H1 (cell line): ENCODE measurements at regions not wholly inside any gene's neighbourhood (a gene's known extent, or its start where the extent isn't known, plus 50 kb on each side); places are given as distances from the start of the nearest gene placed in this dataset.

Experiments
- CTCF ChIA-PET: fragments of 300-600 bp; sonication (Branson Sonifier 250); formaldehyde crosslinking; loops from one replicate; lab custom pipeline; 2021; ENCODE audit not compliant: partially characterized antibody; lab: Charles Lee
- POLR2A ChIA-PET: fragments of 300-600 bp; sonication (Branson Sonifier 250); formaldehyde crosslinking; loops from one replicate; lab custom pipeline; 2021; ENCODE audit warnings: inconsistent platforms; ENCODE audit not compliant: partially characterized antibody; lab: Charles Lee
- DNase-seq, 2 experiments: peaks; one replicate each; pipeline versions ENCODE4 v3.0.0 to v3.0.0-alpha.2; 2010 to 2022; ENCODE audit warnings: low spot score in 2 of 2, low read depth in 1 of 2, mixed read lengths in 1 of 2
- FAIRE-seq: peaks from 2 replicates; lab custom pipeline; 2011; peaks lifted over from hg19 to GRCh38; lab: Jason Lieb, UNC
- H2AFZ ChIP-seq: 2 replicates; pipeline ENCODE4 v1.8.1; 2012; ENCODE audit warnings: low read length, inconsistent platforms
- H2AK5ac ChIP-seq: 2 replicates; pipeline ENCODE4 v1.6.1; 2013; ENCODE audit warnings: low read depth, low read length
- H2BK120ac ChIP-seq: replicated peaks from 2 replicates; pipeline ENCODE3; 2013; ENCODE audit warnings: low read depth, low read length, inconsistent platforms
- H2BK12ac ChIP-seq: 2 replicates; pipeline ENCODE4 v1.6.1; 2013; ENCODE audit warnings: low read depth, low read length
- H2BK15ac ChIP-seq: 2 replicates; pipeline ENCODE4 v1.6.1; 2013; ENCODE audit warnings: low read length
- H2BK20ac ChIP-seq: 2 replicates; pipeline ENCODE4 v1.6.1; 2013; ENCODE audit warnings: low read length
- H2BK5ac ChIP-seq: 2 replicates; pipeline ENCODE4 v1.6.1; 2013; ENCODE audit warnings: low read depth, low read length
- H3K14ac ChIP-seq: 2 replicates; pipeline ENCODE4 v1.6.1; 2013; ENCODE audit warnings: inconsistent platforms; ENCODE audit not compliant: insufficient read length
- H3K18ac ChIP-seq: 2 replicates; pipeline ENCODE4 v1.6.1; 2013; ENCODE audit warnings: low read length; ENCODE audit errors: extremely low read depth
- H3K23ac ChIP-seq: 2 replicates; pipeline ENCODE4 v1.6.1; 2013; ENCODE audit warnings: inconsistent platforms; ENCODE audit not compliant: insufficient read length
- H3K23me2 ChIP-seq: 2 replicates; pipeline ENCODE4 v1.6.1; 2013; ENCODE audit warnings: low read depth, low read length
- H3K27ac ChIP-seq: 2 replicates; pipeline ENCODE4 v1.6.1; 2011; ENCODE audit warnings: low read depth, low read length, inconsistent platforms
- H3K27me3 ChIP-seq, 4 experiments: replicated peaks in 1 of 4; 1 replicate in 1 of 4; 2 replicates in 3 of 4; pipeline versions ENCODE4 v1.6.1 to v1.8.1; 2011 to 2013; ENCODE audit warnings: low read length in 3 of 4, mild to moderate bottlenecking in 3 of 4, inconsistent platforms in 2 of 4, mixed read lengths in 2 of 4, moderate library complexity in 1 of 4; ENCODE audit not compliant: control insufficient read depth in 3 of 4, insufficient read depth in 3 of 4; ENCODE audit errors: extremely low read depth in 1 of 4
- H3K36me3 ChIP-seq, 4 experiments: 2 replicates each; pipeline versions ENCODE4 v1.6.1 to v1.8.1; 2011 to 2013; ENCODE audit warnings: mild to moderate bottlenecking in 4 of 4, low read length in 3 of 4, moderate library complexity in 2 of 4, control low read depth in 1 of 4, inconsistent platforms in 1 of 4; ENCODE audit not compliant: insufficient read depth in 4 of 4, control insufficient read depth in 2 of 4
- H3K4ac ChIP-seq: replicated peaks from 2 replicates; pipeline ENCODE3; 2013; ENCODE audit warnings: low read length, low read depth, mixed read lengths, inconsistent platforms; ENCODE audit not compliant: insufficient read length
- H3K4me1 ChIP-seq, 4 experiments: replicated peaks in 1 of 4; 1 replicate in 1 of 4; 2 replicates in 3 of 4; pipeline versions ENCODE4 v1.6.1 to v1.8.1; 2011 to 2013; ENCODE audit warnings: low read length in 3 of 4, inconsistent platforms in 2 of 4, mixed read lengths in 1 of 4; ENCODE audit not compliant: insufficient read depth in 4 of 4, control insufficient read depth in 3 of 4
- H3K4me2 ChIP-seq, 2 experiments: 2 replicates each; pipeline versions ENCODE4 v1.6.1 to v1.8.1; 2011 to 2013; ENCODE audit warnings: low read depth in 2 of 2, low read length in 2 of 2, control low read depth in 1 of 2, inconsistent platforms in 1 of 2, mild to moderate bottlenecking in 1 of 2; ENCODE audit not compliant: insufficient read depth in 1 of 2
- H3K4me3 ChIP-seq, 4 experiments: fragments of 200-600, 300-600 bp in 1 of 4; sonication (generic), shearing (Covaris generic), sonication (Bioruptor Twin) in 1 of 4; 2 replicates each; pipeline versions ENCODE4 v1.5.1 to v1.8.1; 2011 to 2016; ENCODE audit warnings: low read length in 4 of 4, low read depth in 3 of 4, control low read depth in 2 of 4, inconsistent platforms in 2 of 4, mild to moderate bottlenecking in 2 of 4, mixed read lengths in 1 of 4, moderate library complexity in 1 of 4; ENCODE audit not compliant: insufficient read depth in 2 of 4; ENCODE audit errors: extremely low read depth in 1 of 4
- H3K56ac ChIP-seq: replicated peaks from 2 replicates; pipeline ENCODE3; 2013; ENCODE audit warnings: low read depth, mild to moderate bottlenecking, mixed read lengths, low read length, inconsistent platforms; ENCODE audit not compliant: insufficient read length
- H3K79me1 ChIP-seq: 2 replicates; pipeline ENCODE4 v1.6.1; 2013; ENCODE audit warnings: low read depth, low read length, control low read depth
- H3K79me2 ChIP-seq, 2 experiments: 2 replicates each; pipeline versions ENCODE4 v1.6.1 to v1.8.1; 2012 to 2013; ENCODE audit warnings: low read length in 2 of 2, mild to moderate bottlenecking in 2 of 2, inconsistent platforms in 1 of 2; ENCODE audit not compliant: insufficient read depth in 2 of 2, control insufficient read depth in 1 of 2
- H3K9ac ChIP-seq, 4 experiments: replicated peaks in 1 of 4; 1 replicate in 1 of 4; 2 replicates in 3 of 4; pipeline versions ENCODE4 v1.6.1 to v1.8.1; 2011 to 2013; ENCODE audit warnings: low read depth in 3 of 4, low read length in 3 of 4, control low read depth in 2 of 4, mild to moderate bottlenecking in 2 of 4, moderate library complexity in 2 of 4, inconsistent platforms in 1 of 4; ENCODE audit errors: extremely low read depth in 1 of 4
- H3K9me3 ChIP-seq, 2 experiments: 2 replicates each; pipeline versions ENCODE4 v1.6.1 to v1.8.1; 2012 to 2013; ENCODE audit warnings: mild to moderate bottlenecking in 2 of 2, moderate library complexity in 2 of 2, control low read depth in 1 of 2, inconsistent platforms in 1 of 2, low read depth in 1 of 2, low read length in 1 of 2, mixed read lengths in 1 of 2; ENCODE audit not compliant: insufficient read depth in 2 of 2
- H4K20me1 ChIP-seq, 2 experiments: replicated peaks in 1 of 2; 2 replicates each; pipeline versions ENCODE3 to v1.8.1; 2011 to 2013; ENCODE audit warnings: inconsistent platforms in 2 of 2, low read length in 2 of 2, mild to moderate bottlenecking in 1 of 2; ENCODE audit not compliant: insufficient read depth in 2 of 2, control insufficient read depth in 1 of 2
- H4K5ac ChIP-seq: 2 replicates; pipeline ENCODE4 v1.6.1; 2013; ENCODE audit warnings: low read length, low read depth, mixed read lengths, inconsistent platforms; ENCODE audit not compliant: insufficient read length
- H4K8ac ChIP-seq: 2 replicates; pipeline ENCODE4 v1.8.0; 2013; ENCODE audit warnings: mild to moderate bottlenecking, moderate library complexity, low read length, inconsistent platforms; ENCODE audit not compliant: insufficient read depth; ENCODE audit errors: extremely low read depth
- H4K91ac ChIP-seq: replicated peaks from 2 replicates; pipeline ENCODE3; 2013; ENCODE audit warnings: low read length, mixed read lengths, inconsistent platforms; ENCODE audit not compliant: insufficient read length
- CBX8 ChIP-seq: fragments of 300-800, 300-1000 bp; sonication (generic); IDR thresholded peaks from 2 replicates; pipeline ENCODE4 v1.7.1; 2016; ENCODE audit warnings: low read depth, low read length, borderline replicate concordance
- EZH2 ChIP-seq: fragments of 200-600 bp; sonication (generic); IDR thresholded peaks from 2 replicates; pipeline ENCODE4 v1.7.1; 2012; ENCODE audit warnings: low read depth, mild to moderate bottlenecking, moderate library complexity, low read length, inconsistent platforms; ENCODE audit not compliant: severe bottlenecking
- NRF1 ChIP-seq: IDR thresholded peaks from 2 replicates; pipeline ENCODE4 v1.6.1; 2011; ENCODE audit warnings: mild to moderate bottlenecking, low read depth, low read length, improper control_type of control experiment
- POLR2AphosphoS5 ChIP-seq: IDR thresholded peaks from 2 replicates; pipeline ENCODE4 v1.6.1; 2011; ENCODE audit warnings: low read depth, low read length
- RNF2 ChIP-seq: fragments of 200-900, 300-1000 bp; sonication (generic); IDR thresholded peaks from 2 replicates; pipeline ENCODE4 v1.7.1; 2016; ENCODE audit warnings: borderline replicate concordance, low read depth, mild to moderate bottlenecking, antibody characterized with exemption, low read length; ENCODE audit not compliant: poor library complexity, severe bottlenecking; ENCODE audit errors: missing control alignments
- SIN3A ChIP-seq, 2 experiments: IDR thresholded peaks in 1 of 2; conservative IDR thresholded peaks in 1 of 2; 2 replicates each; pipeline ENCODE4 v1.6.1; 2011 to 2012; ENCODE audit warnings: low read length in 2 of 2, improper control_type of control experiment in 1 of 2, low read depth in 1 of 2, mild to moderate bottlenecking in 1 of 2
- SIRT6 ChIP-seq: IDR thresholded peaks from one replicate; pipeline ENCODE4 v1.7.1; 2012; ENCODE audit warnings: low read length, inconsistent platforms
- TAF1 ChIP-seq: IDR thresholded peaks from 2 replicates; pipeline ENCODE4 v1.6.1; 2011; ENCODE audit warnings: mild to moderate bottlenecking, low read depth, low read length
- TAF7 ChIP-seq: optimal IDR thresholded peaks from 2 replicates; pipeline ENCODE3; 2011; ENCODE audit warnings: low read depth, mild to moderate bottlenecking, inconsistent platforms, low read length, moderate library complexity, borderline replicate concordance
- TBP ChIP-seq: IDR thresholded peaks from 2 replicates; pipeline ENCODE4 v1.6.1; 2011; ENCODE audit warnings: low read depth, low read length, improper control_type of control experiment
- TCF12 ChIP-seq: IDR thresholded peaks from 2 replicates; pipeline ENCODE4 v1.6.1; 2011; ENCODE audit warnings: low read depth, mild to moderate bottlenecking, low read length
- WGBS, 2 experiments: shearing (Covaris generic) in 1 of 2; methylation state at CpG; one replicate each; pipeline versions ENCODE4 v1.1.6 to v1.1.7; 2013 to 2015; ENCODE audit warnings: low lambda C conversion rate in 2 of 2, mixed read lengths in 2 of 2, inconsistent platforms in 1 of 2, low coverage in 1 of 2, missing lambda C conversion rate in 1 of 2; ENCODE audit not compliant: insufficient replicate concordance in 2 of 2, insufficient coverage in 1 of 2, insufficient read length in 1 of 2; ENCODE audit errors: extremely low coverage in 1 of 2, missing lambda C conversion rate in 1 of 2; 5-methylcytosine and 5-hydroxymethylcytosine counted together

DNA sequence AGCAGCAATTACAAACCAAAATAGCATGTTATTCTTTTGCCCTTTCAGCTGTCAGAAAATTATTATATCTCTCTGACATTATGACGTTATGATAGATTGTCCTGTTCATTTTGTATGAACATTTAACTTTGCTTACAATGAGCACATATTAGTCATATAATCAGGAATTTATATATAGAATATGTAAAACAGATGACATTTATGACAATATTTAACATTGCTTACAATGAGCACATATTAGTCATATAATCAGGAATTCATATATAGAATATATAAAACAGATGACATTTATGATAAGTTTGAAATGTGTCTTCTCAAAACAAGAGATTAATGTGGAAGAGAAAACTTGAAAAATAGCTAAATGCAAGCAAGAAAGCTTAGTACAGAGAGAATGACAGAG is 1180.2 kb downstream of the CDH12 start:
- Histone ChIP-seq H3K4me1 (no peaks in the 10 kb centered on the region), H3K18ac (no peak overlapping the region), H2BK15ac (no peak overlapping the region), H3K79me1 (no peaks in the 10 kb centered on the region), H3K36me3 (no peaks in the 10 kb centered on the region), H4K8ac (no peak overlapping the region), H3K14ac (no peak overlapping the region), H3K27me3 (no peaks in the 10 kb centered on the region), H2AK5ac (no peak overlapping the region), H3K4me2 (no peak overlapping the region), H4K20me1 (peaks cover 0 to 3% of the 10 kb centered on the region in 2 experiments), H2BK20ac (no peak overlapping the region), H3K4ac (no peak overlapping the region), H3K27ac (no peak overlapping the region), H3K9me3 (no peaks in the 10 kb centered on the region), H4K91ac (no peak overlapping the region), H2BK12ac (no peak overlapping the region), H3K23ac (no peak overlapping the region), H3K23me2 (no peaks in the 10 kb centered on the region), H3K9ac (no peak overlapping the region), H2BK5ac (no peak overlapping the region), H3K56ac (no peak overlapping the region), H3K79me2 (no peaks in the 10 kb centered on the region), H3K4me3 (no peak overlapping the region), H2BK120ac (no peak overlapping the region), H4K5ac (no peak overlapping the region), H2AFZ (no peak overlapping the region)
- no peak for FAIRE-seq
- no peak for DNase-seq
- ChIA-PET POLR2A (no interaction called here), CTCF (interaction anchor here (1.6 kb wide), 1 partner anchor 10 kb away, joined by 5 read pairs; no protein-coding TSS in a partner anchor)
- TF ChIP-seq NRF1 (no peak), POLR2AphosphoS5 (no peak), TAF7 (no peak), CBX8 (no peak), TAF1 (no peak), TBP (no peak), SIRT6 (no peak), TCF12 (no peak), EZH2 (no peak), RNF2 (no peak), SIN3A (conservative IDR thresholded peaks at IDR 0.05 in 1 of 2, IDR thresholded peaks at IDR 0.05 in 1 of 2; ENCODE audit: low read depth in 1 of 2, low read length in 2 of 2) (no peak)
- 91% methylated on average over 1 of the region's 1 CpG; no CpG with 5 or more reads in 1 of the 2 experiments for WGBS, 2 experiments
